IMR-90 (cell line): ENCODE measurements at regions not wholly inside any gene's neighbourhood (a gene's known extent, or its start where the extent isn't known, plus 50 kb on each side); places are given as distances from the start of the nearest gene placed in this dataset.

Source experiments
- ATAC-seq: fragments of 200-7000 bp; cut with Tn5 transposase; 2 replicates; pipeline ENCODE4 v1.9.1; 2020; ENCODE audit warnings: low read depth, mild to moderate bottlenecking, moderate library complexity
- BruUV-seq: library from RNA; stranded (reverse); fragments of 400-500 nt; replicated peaks from 2 replicates; lab custom pipeline; 2021; lab: Mats Ljungman, UMichigan
- CTCF ChIA-PET: fragments of 300-600 bp; formaldehyde crosslinking; extraction: SDS; loops from one replicate; lab custom pipeline; 2021; ENCODE audit warnings: antibody characterized with exemption; lab: Yijun Ruan, JAX
- POLR2A ChIA-PET: fragments of 300-600 bp; sonication (Branson Sonifier 250); formaldehyde crosslinking; loops from one replicate; lab custom pipeline; 2022; ENCODE audit warnings: antibody characterized with exemption; ENCODE audit not compliant: unreplicated experiment; lab: Charles Lee
- DNase-seq: peaks from one replicate; pipeline ENCODE4 v3.0.0; 2013
- H2AFZ ChIP-seq: replicated peaks from 2 replicates; pipeline ENCODE3; 2013; ENCODE audit warnings: low read length, mild to moderate bottlenecking; ENCODE audit not compliant: poor library complexity
- H2AK5ac ChIP-seq: 2 replicates; pipeline ENCODE4 v1.6.1; 2013; ENCODE audit warnings: low read depth, low read length, inconsistent platforms
- H2AK9ac ChIP-seq: replicated peaks from 2 replicates; pipeline ENCODE3; 2013; ENCODE audit warnings: mild to moderate bottlenecking, low read depth, low read length, moderate library complexity; ENCODE audit not compliant: poor library complexity
- H2BK120ac ChIP-seq: 2 replicates; pipeline ENCODE4 v1.6.1; 2013; ENCODE audit warnings: low read depth, low read length, inconsistent platforms
- H2BK15ac ChIP-seq: 3 replicates; pipeline ENCODE4 v1.6.1; 2013; ENCODE audit warnings: low read depth, low read length, inconsistent platforms
- H2BK20ac ChIP-seq: 2 replicates; pipeline ENCODE4 v1.6.1; 2013; ENCODE audit warnings: low read depth, mild to moderate bottlenecking, inconsistent platforms, low read length, moderate library complexity
- H2BK5ac ChIP-seq: 2 replicates; pipeline ENCODE4 v1.6.1; 2013; ENCODE audit warnings: mild to moderate bottlenecking, low read depth, low read length, inconsistent platforms; ENCODE audit not compliant: poor library complexity, severe bottlenecking
- H3K14ac ChIP-seq: replicated peaks from 2 replicates; pipeline ENCODE4 v1.6.1; 2013; ENCODE audit warnings: low read depth, low read length, inconsistent platforms
- H3K18ac ChIP-seq: 2 replicates; pipeline ENCODE4 v1.6.1; 2013; ENCODE audit warnings: low read depth, low read length, control low read depth
- H3K23ac ChIP-seq: 2 replicates; pipeline ENCODE4 v1.6.1; 2013; ENCODE audit warnings: low read depth, low read length, inconsistent platforms
- H3K27ac ChIP-seq: 2 replicates; pipeline ENCODE4 v1.5.1; 2013; ENCODE audit warnings: mild to moderate bottlenecking, control low read depth, low read length; ENCODE audit not compliant: insufficient read depth
- H3K27me3 ChIP-seq: 2 replicates; pipeline ENCODE4 v1.6.1; 2013; ENCODE audit warnings: low read length; ENCODE audit not compliant: control insufficient read depth, insufficient read depth
- H3K36me3 ChIP-seq: 2 replicates; pipeline ENCODE4 v1.6.1; 2013; ENCODE audit warnings: low read length, mixed read lengths; ENCODE audit not compliant: control insufficient read depth, insufficient read depth
- H3K4ac ChIP-seq: 2 replicates; pipeline ENCODE4 v1.6.1; 2013; ENCODE audit warnings: low read depth, low read length, inconsistent platforms
- H3K4me1 ChIP-seq: 2 replicates; pipeline ENCODE4 v1.6.1; 2013; ENCODE audit warnings: low read length, mixed read lengths; ENCODE audit not compliant: control insufficient read depth, insufficient read depth
- H3K4me2 ChIP-seq: 2 replicates; pipeline ENCODE4 v1.6.1; 2013; ENCODE audit warnings: low read depth, mild to moderate bottlenecking, control low read depth, low read length, moderate library complexity
- H3K4me3 ChIP-seq: 2 replicates; pipeline ENCODE4 v1.5.1; 2013; ENCODE audit warnings: low read depth, mild to moderate bottlenecking, control low read depth, low read length, moderate library complexity; ENCODE audit not compliant: insufficient read depth
- H3K56ac ChIP-seq: 2 replicates; pipeline ENCODE4 v1.6.1; 2013; ENCODE audit warnings: low read length, inconsistent platforms; ENCODE audit not compliant: insufficient read depth; ENCODE audit errors: extremely low read depth
- H3K79me1 ChIP-seq, 2 experiments: 2 replicates each; pipeline ENCODE4 v1.6.1; 2013; ENCODE audit warnings: low read length in 2 of 2, inconsistent platforms in 1 of 2, low read depth in 1 of 2
- H3K9ac ChIP-seq: 2 replicates; pipeline ENCODE4 v1.6.1; 2013; ENCODE audit warnings: low read depth, low read length, control low read depth
- H3K9me1 ChIP-seq: 2 replicates; pipeline ENCODE4 v1.6.1; 2013; ENCODE audit warnings: low read length, inconsistent platforms; ENCODE audit not compliant: insufficient read depth
- H3K9me3 ChIP-seq: 2 replicates; pipeline ENCODE4 v1.6.1; 2013; ENCODE audit warnings: low read length; ENCODE audit not compliant: control insufficient read depth, insufficient read depth
- H4K20me1 ChIP-seq: 2 replicates; pipeline ENCODE4 v1.6.1; 2013; ENCODE audit warnings: low read length, inconsistent platforms; ENCODE audit not compliant: insufficient read depth
- H4K5ac ChIP-seq: 2 replicates; pipeline ENCODE4 v1.6.1; 2013; ENCODE audit warnings: mild to moderate bottlenecking, low read depth, low read length, control low read depth
- H4K8ac ChIP-seq, 2 experiments: 2 replicates each; pipeline ENCODE4 v1.6.1; 2013; ENCODE audit warnings: low read depth in 2 of 2, low read length in 2 of 2, control low read depth in 1 of 2, inconsistent platforms in 1 of 2
- H4K91ac ChIP-seq: 2 replicates; pipeline ENCODE4 v1.6.1; 2013; ENCODE audit warnings: low read depth, low read length, inconsistent platforms; ENCODE audit not compliant: insufficient read depth
- BHLHE40 ChIP-seq: fragments of 150-350 bp; IDR thresholded peaks from 2 replicates; pipeline ENCODE4 v1.6.1; 2016; ENCODE audit warnings: mild to moderate bottlenecking, low read depth, low read length
- CEBPB ChIP-seq: IDR thresholded peaks from 2 replicates; pipeline ENCODE4 v1.6.1; 2012; ENCODE audit warnings: low read depth, low read length, improper control_type of control experiment
- ELK1 ChIP-seq: fragments of 150-350 bp; IDR thresholded peaks from 2 replicates; pipeline ENCODE4 v1.6.1; 2016; ENCODE audit warnings: low read depth, mild to moderate bottlenecking, low read length, moderate library complexity, borderline replicate concordance
- FOS ChIP-seq: fragments of 150-350 bp; IDR thresholded peaks from 2 replicates; pipeline ENCODE4 v1.6.1; 2016; ENCODE audit warnings: low read depth, low read length
- MAZ ChIP-seq: IDR thresholded peaks from 2 replicates; pipeline ENCODE4 v1.6.1; 2012; ENCODE audit warnings: low read depth, mild to moderate bottlenecking, low read length, improper control_type of control experiment, moderate library complexity, borderline replicate concordance
- MXI1 ChIP-seq: IDR thresholded peaks from 2 replicates; pipeline ENCODE4 v1.6.1; 2012; ENCODE audit warnings: low read depth, mild to moderate bottlenecking, low read length, moderate library complexity, borderline replicate concordance
- NFE2L2 ChIP-seq: fragments of 150-350 bp; IDR thresholded peaks from 2 replicates; pipeline ENCODE4 v1.6.1; 2016; ENCODE audit warnings: low read depth, mild to moderate bottlenecking, low read length
- POLR2A ChIP-seq: IDR thresholded peaks from 2 replicates; pipeline ENCODE4 v1.6.1; 2012; ENCODE audit warnings: mild to moderate bottlenecking, low read depth, low read length
- RAD21 ChIP-seq: IDR thresholded peaks from 2 replicates; pipeline ENCODE4 v1.6.1; 2012; ENCODE audit warnings: low read length, improper control_type of control experiment
- RCOR1 ChIP-seq: IDR thresholded peaks from 2 replicates; pipeline ENCODE4 v1.6.1; 2012; ENCODE audit warnings: mild to moderate bottlenecking, low read length, improper control_type of control experiment; ENCODE audit not compliant: insufficient replicate concordance
- RFX5 ChIP-seq: IDR thresholded peaks from 2 replicates; pipeline ENCODE4 v1.8.0; 2012; ENCODE audit warnings: low read depth, mild to moderate bottlenecking, low read length, moderate library complexity
- USF2 ChIP-seq: fragments of 150-350 bp; IDR thresholded peaks from 2 replicates; pipeline ENCODE4 v1.6.1; 2017; ENCODE audit warnings: mild to moderate bottlenecking, antibody characterized with exemption, low read length, low read depth
- WGBS, 2 experiments: methylation state at CpG; one replicate each; pipeline versions ENCODE4 v1.1.5 to v1.1.7; 2013; ENCODE audit warnings: missing lambda C conversion rate in 2 of 2; ENCODE audit not compliant: insufficient read length in 1 of 2; ENCODE audit errors: extremely low coverage in 2 of 2; 5-methylcytosine and 5-hydroxymethylcytosine counted together
- dilution Hi-C: fragments of 300-500 bp; cut with HindIII; formaldehyde crosslinking; loops from one replicate; pipeline ENCODE4 v1.14.3; 2018; ENCODE audit warnings: low sequenced_read_pairs; ENCODE audit not compliant: unreplicated experiment
- in situ Hi-C: fragments of 300-500 bp; cut with MboI; formaldehyde crosslinking; loops from 3 replicates; pipeline ENCODE4 v1.14.3; 2019; ENCODE audit warnings: low sequenced_read_pairs, inconsistent platforms, mixed read lengths
- intact Hi-C: fragments of 100-400 bp; cut with micrococcal nuclease; formaldehyde crosslinking; loops from 2 replicates; pipeline ENCODE4 v1.10.0; 2022

DNA sequence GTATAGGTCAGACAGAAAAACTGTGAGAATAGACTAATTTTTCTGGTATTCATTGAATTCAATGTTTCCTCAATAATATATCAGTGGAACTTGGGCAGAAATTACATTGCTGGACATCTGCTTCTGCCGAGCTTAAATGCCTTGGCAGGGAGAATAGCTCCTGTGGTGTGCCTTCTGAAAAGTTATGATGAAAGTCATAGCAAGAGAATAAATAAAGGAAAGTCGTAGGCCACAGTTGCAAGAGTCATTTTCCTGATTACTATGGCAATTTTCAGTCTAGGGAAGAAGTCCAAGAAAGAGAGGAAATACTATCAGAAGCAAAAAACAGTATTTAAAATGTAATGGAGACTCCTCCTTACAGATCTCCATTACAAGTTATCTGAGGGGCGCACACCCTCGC, 1596.1 kb upstream of the WWC1 start:
- DNase-seq = no peak
- H3K14ac ChIP-seq = no peak overlapping the region
- ChIA-PET CTCF (no interaction called here), POLR2A (no interaction called here)
- dilution Hi-C loops = no loop called here
- ATAC-seq = no peak
- H3K36me3 ChIP-seq = no peaks in the 10 kb centered on the region
- BruUV-seq = no TSS peak
- H3K27me3 ChIP-seq = no peaks in the 10 kb centered on the region
- no peak overlapping the region for H3K56ac ChIP-seq
- no peak overlapping the region for H2AK9ac ChIP-seq
- H4K20me1 ChIP-seq = no peaks in the 10 kb centered on the region
- H3K9me1 ChIP-seq = no peaks in the 10 kb centered on the region
- no peak overlapping the region for H3K4me2 ChIP-seq
- no peak overlapping the region for H3K4ac ChIP-seq
- no peak overlapping the region for H3K4me3 ChIP-seq
- H4K8ac ChIP-seq = no peak overlapping the region
- H4K91ac ChIP-seq = no peak overlapping the region
- no peak overlapping the region for H2AFZ ChIP-seq
- H2BK20ac ChIP-seq = no peak overlapping the region
- WGBS, 2 experiments = no CpG with 5 or more reads among the region's 4 CpGs
- no peak overlapping the region for H3K18ac ChIP-seq
- H3K9me3 ChIP-seq = peaks cover 5% of the 10 kb centered on the region
- no peak overlapping the region for H3K9ac ChIP-seq
- no peak overlapping the region for H2BK5ac ChIP-seq
- in situ Hi-C loops = no loop called here
- no peak for TF ChIP-seq RCOR1
- TF ChIP-seq FOS = no peak
- TF ChIP-seq USF2 = no peak
- no peak for TF ChIP-seq CEBPB
- no peak for TF ChIP-seq MXI1
- no peak for TF ChIP-seq RFX5
- no peak for TF ChIP-seq ELK1
- TF ChIP-seq MAZ = no peak
- TF ChIP-seq RAD21 = no peak
- no peak for TF ChIP-seq NFE2L2
- TF ChIP-seq BHLHE40 = no peak
- no peak for TF ChIP-seq POLR2A
- no peaks in the 10 kb centered on the region for H3K4me1 ChIP-seq
- H2AK5ac ChIP-seq = no peak overlapping the region
- H3K27ac ChIP-seq = no peak overlapping the region
- intact Hi-C loops = no loop called here
- H2BK15ac ChIP-seq = no peak overlapping the region
- H3K79me1 ChIP-seq = no peaks in the 10 kb centered on the region
- no peak overlapping the region for H3K23ac ChIP-seq
- no peak overlapping the region for H2BK120ac ChIP-seq
- no peak overlapping the region for H4K5ac ChIP-seq
